GM23338 (cell line): ENCODE measurements at regions not wholly inside any gene's neighbourhood (a gene's known extent, or its start where the extent isn't known, plus 50 kb on each side); places are given as distances from the start of the nearest gene placed in this dataset.
A peak's percentile ranks its signal among the peaks of the same experiment; 100 is the strongest.

ENCODE experiments used
- ATAC-seq: fragments of 200-7000 bp; cut with Tn5 transposase; 3 replicates; pipeline ENCODE4 v1.9.1; 2020
- DNase-seq: peaks from one replicate; pipeline ENCODE4 v3.0.0-alpha.2; 2015; ENCODE audit warnings: low spot score
- H2AFZ ChIP-seq: fragments of 200-600 bp; sonication (generic); 2 replicates; pipeline ENCODE4 v1.8.0; 2016; ENCODE audit warnings: antibody characterized with exemption, mild to moderate bottlenecking, moderate library complexity
- H3F3A ChIP-seq: fragments of 200-600 bp; sonication (generic); replicated peaks from 2 replicates; pipeline ENCODE4 v1.8.0; 2017; ENCODE audit warnings: antibody characterized with exemption, mixed run types, low read depth
- H3K27ac ChIP-seq: fragments of 200-600 bp; sonication (generic); 2 replicates; pipeline ENCODE4 v1.6.1; 2016; ENCODE audit warnings: low read depth
- H3K27me3 ChIP-seq: fragments of 200-600 bp; sonication (generic); 2 replicates; pipeline ENCODE4 v1.8.0; 2016; ENCODE audit warnings: mild to moderate bottlenecking, mixed run types, moderate library complexity; ENCODE audit not compliant: insufficient read depth
- H3K36me3 ChIP-seq: fragments of 200-600 bp; sonication (generic); 2 replicates; pipeline ENCODE4 v1.8.0; 2016; ENCODE audit warnings: mild to moderate bottlenecking; ENCODE audit not compliant: insufficient read depth
- H3K4me1 ChIP-seq: fragments of 200-600 bp; sonication (generic); 2 replicates; pipeline ENCODE4 v1.8.0; 2016; ENCODE audit warnings: mild to moderate bottlenecking, moderate library complexity; ENCODE audit not compliant: insufficient read depth
- H3K4me2 ChIP-seq: fragments of 200-600 bp; sonication (generic); 2 replicates; pipeline ENCODE4 v1.7.1; 2017; ENCODE audit warnings: mixed run types
- H3K4me3 ChIP-seq: fragments of 200-600 bp; sonication (generic); 2 replicates; pipeline ENCODE4 v1.6.1; 2016; ENCODE audit warnings: mixed run types
- H3K79me2 ChIP-seq: fragments of 200-600 bp; sonication (generic); replicated peaks from 2 replicates; pipeline ENCODE4 v1.8.0; 2017; ENCODE audit warnings: mild to moderate bottlenecking; ENCODE audit not compliant: insufficient read depth
- H3K9me2 ChIP-seq: fragments of 200-600 bp; sonication (generic); 2 replicates; pipeline ENCODE4 v1.8.0; 2017; ENCODE audit not compliant: insufficient read depth
- H4K20me1 ChIP-seq: fragments of 200-600 bp; sonication (generic); replicated peaks from 2 replicates; pipeline ENCODE4 v1.8.0; 2017; ENCODE audit warnings: mild to moderate bottlenecking; ENCODE audit not compliant: insufficient read depth
- H3K27ac Mint-ChIP-seq: 2 replicates; pipeline ENCODE4 v1.8.0; 2020; ENCODE audit warnings: inconsistent platforms, mild to moderate bottlenecking, moderate library complexity, mixed read lengths
- H3K27me3 Mint-ChIP-seq: 3 replicates; pipeline ENCODE4 v1.8.0; 2022; ENCODE audit warnings: low read depth, mild to moderate bottlenecking, moderate library complexity, mixed read lengths, inconsistent platforms; ENCODE audit not compliant: insufficient read depth, poor library complexity
- H3K36me3 Mint-ChIP-seq: 3 replicates; pipeline ENCODE4 v1.8.0; 2021; ENCODE audit warnings: low read depth, mild to moderate bottlenecking, inconsistent platforms, moderate library complexity, mixed read lengths
- H3K4me1 Mint-ChIP-seq: 3 replicates; pipeline ENCODE4 v1.8.0; 2020; ENCODE audit warnings: mild to moderate bottlenecking, inconsistent platforms, mixed read lengths
- H3K4me3 Mint-ChIP-seq: 3 replicates; pipeline ENCODE4 v1.8.0; 2021; ENCODE audit warnings: moderate library complexity, mild to moderate bottlenecking, inconsistent platforms, mixed read lengths
- H3K9me3 Mint-ChIP-seq: 3 replicates; pipeline ENCODE4 v1.8.0; 2020; ENCODE audit warnings: moderate library complexity, mild to moderate bottlenecking, inconsistent platforms, mixed read lengths
- CTCF ChIP-seq, 2 experiments: fragments of 200-600 bp in 1 of 2; sonication (generic) in 1 of 2; conservative IDR thresholded peaks; 2 replicates each; pipeline versions ENCODE4 v1.5.1 to v1.6.1; 2016 to 2017; ENCODE audit warnings: antibody characterized with exemption in 2 of 2, low read depth in 2 of 2, mild to moderate bottlenecking in 2 of 2, moderate library complexity in 1 of 2
- EZH2 ChIP-seq: fragments of 200-600 bp; sonication (generic); IDR thresholded peaks from one replicate; pipeline ENCODE4 v1.8.0; 2017; ENCODE audit warnings: antibody characterized with exemption, mild to moderate bottlenecking, low read depth; ENCODE audit not compliant: unreplicated experiment
- EZH2phosphoT487 ChIP-seq: fragments of 200-600 bp; sonication (generic); IDR thresholded peaks from one replicate; pipeline ENCODE4 v1.8.1; 2018; ENCODE audit warnings: antibody characterized with exemption; ENCODE audit not compliant: unreplicated experiment
- JUNB ChIP-seq: IDR thresholded peaks from one replicate; pipeline ENCODE4 v1.6.1; 2016; ENCODE audit warnings: antibody characterized with exemption; ENCODE audit not compliant: unreplicated experiment
- REST ChIP-seq: IDR thresholded peaks from one replicate; pipeline ENCODE4 v1.6.1; 2018; ENCODE audit warnings: antibody characterized with exemption; ENCODE audit not compliant: unreplicated experiment
- STAT1 ChIP-seq: IDR thresholded peaks from one replicate; pipeline ENCODE4 v1.6.1; 2016; ENCODE audit warnings: antibody characterized with exemption; ENCODE audit not compliant: unreplicated experiment
- ZNF114 ChIP-seq: fragments of 250-450 bp; sonication (Bioruptor Pico); IDR thresholded peaks from 2 replicates; pipeline ENCODE4 v1.5.0; 2020; ENCODE audit warnings: mild to moderate bottlenecking, moderate library complexity
- ZNF462 ChIP-seq: fragments of 250-450 bp; sonication (Bioruptor Pico); IDR thresholded peaks from 2 replicates; pipeline ENCODE4 v1.5.0; 2020; ENCODE audit warnings: mild to moderate bottlenecking, moderate library complexity

GRCh38 chr18:7333025-7333562, 102.2 kb downstream of the LRRC30 start (continued):
- TF ChIP-seq REST: no peak

GRCh38 chr18:7334973-7335568, 104.2 kb downstream of the LRRC30 start:
- H3K4me3 ChIP-seq: no peak overlapping the region
- DNase-seq (no peak), ATAC-seq (peak; percentile 58)
- H3K27ac Mint-ChIP-seq: no peak overlapping the region
- no peak overlapping the region for H3K27ac ChIP-seq
- H3K4me2 ChIP-seq: no peak overlapping the region
- H3K4me1 ChIP-seq: no peaks in the 10 kb centered on the region
- H3K36me3 ChIP-seq: no peaks in the 10 kb centered on the region
- no peak overlapping the region for H3K4me3 Mint-ChIP-seq
- peaks cover 5% of the 10 kb centered on the region for H3K27me3 Mint-ChIP-seq
- H2AFZ ChIP-seq: no peak overlapping the region
- H3K9me3 Mint-ChIP-seq: no peaks in the 10 kb centered on the region
- H3K27me3 ChIP-seq: no peaks in the 10 kb centered on the region
- no peaks in the 10 kb centered on the region for H3K36me3 Mint-ChIP-seq
- no peaks in the 10 kb centered on the region for H3K4me1 Mint-ChIP-seq
- H4K20me1 ChIP-seq: no peaks in the 10 kb centered on the region
- no peaks in the 10 kb centered on the region for H3F3A ChIP-seq
- no peaks in the 10 kb centered on the region for H3K9me2 ChIP-seq
- H3K79me2 ChIP-seq: no peaks in the 10 kb centered on the region
- TF ChIP-seq REST (no peak), EZH2 (no peak), ZNF114 (CRISPR knock-in tag) (no peak), ZNF462 (CRISPR knock-in tag) (no peak), JUNB (no peak), CTCF (conservative IDR thresholded peaks at IDR 0.05; ENCODE audit: low read depth in 2 of 2) (no peak), EZH2phosphoT487 (no peak), STAT1 (no peak)
